Gastrocnemius medialis (tissue), 4 donors: ENCODE measurements at regions not wholly inside any gene's neighbourhood (a gene's known extent, or its start where the extent isn't known, plus 50 kb on each side); places are given as distances from the start of the nearest gene placed in this dataset.

Experiments used
- POLR2A ChIP-seq, 2 donors: fragments of 450-650 bp; IDR thresholded peaks; one replicate each; pipeline ENCODE4 v1.6.1; 2017; ENCODE audit warnings: antibody characterized with exemption in 2 of 2, mild to moderate bottlenecking in 2 of 2, moderate library complexity in 2 of 2
- TF ChIP-seq, protein P1 (sequence below), 5 experiments: fragments of 450-650 bp in 3 of 5; fragments of 200-600 bp in 2 of 5; sonication (generic) in 2 of 5; IDR thresholded peaks in 4 of 5; conservative IDR thresholded peaks in 1 of 5; 1 replicate in 4 of 5; 2 replicates in 1 of 5; pipeline ENCODE4 v1.5.1; 2016 to 2019; ENCODE audit warnings: antibody characterized with exemption in 5 of 5, mild to moderate bottlenecking in 3 of 5, moderate library complexity in 3 of 5

DNA sequence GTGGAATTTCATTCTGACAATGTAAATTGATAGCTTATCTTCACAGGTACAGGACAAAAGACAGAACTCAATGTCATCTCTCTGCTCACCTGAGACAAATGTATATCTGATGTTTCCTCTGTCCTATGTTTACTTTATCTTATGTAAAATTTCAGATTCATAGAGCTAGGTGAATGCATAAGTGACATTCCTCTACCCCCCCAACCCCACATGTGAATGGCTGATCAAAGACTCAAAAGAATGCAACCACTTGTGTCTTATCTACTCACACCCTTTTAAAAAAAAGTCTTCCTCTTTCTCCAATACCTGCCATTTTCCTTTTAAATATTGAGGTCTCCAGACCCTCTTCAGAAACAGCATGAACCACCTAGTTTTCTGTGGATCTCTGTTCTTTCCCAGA, 736.6 kb upstream of the SEL1L start:
- no peak for TF ChIP-seq POLR2A (IDR thresholded peaks at IDR 0.05)
- TF ChIP-seq, protein P1, sequence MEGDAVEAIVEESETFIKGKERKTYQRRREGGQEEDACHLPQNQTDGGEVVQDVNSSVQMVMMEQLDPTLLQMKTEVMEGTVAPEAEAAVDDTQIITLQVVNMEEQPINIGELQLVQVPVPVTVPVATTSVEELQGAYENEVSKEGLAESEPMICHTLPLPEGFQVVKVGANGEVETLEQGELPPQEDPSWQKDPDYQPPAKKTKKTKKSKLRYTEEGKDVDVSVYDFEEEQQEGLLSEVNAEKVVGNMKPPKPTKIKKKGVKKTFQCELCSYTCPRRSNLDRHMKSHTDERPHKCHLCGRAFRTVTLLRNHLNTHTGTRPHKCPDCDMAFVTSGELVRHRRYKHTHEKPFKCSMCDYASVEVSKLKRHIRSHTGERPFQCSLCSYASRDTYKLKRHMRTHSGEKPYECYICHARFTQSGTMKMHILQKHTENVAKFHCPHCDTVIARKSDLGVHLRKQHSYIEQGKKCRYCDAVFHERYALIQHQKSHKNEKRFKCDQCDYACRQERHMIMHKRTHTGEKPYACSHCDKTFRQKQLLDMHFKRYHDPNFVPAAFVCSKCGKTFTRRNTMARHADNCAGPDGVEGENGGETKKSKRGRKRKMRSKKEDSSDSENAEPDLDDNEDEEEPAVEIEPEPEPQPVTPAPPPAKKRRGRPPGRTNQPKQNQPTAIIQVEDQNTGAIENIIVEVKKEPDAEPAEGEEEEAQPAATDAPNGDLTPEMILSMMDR (IDR thresholded peaks at IDR 0.05 in 4 of 5, conservative IDR thresholded peaks at IDR 0.05 in 1 of 5) = no peak
